Left cardiac atrium (tissue), 4 donors: ENCODE measurements at regions not wholly inside any gene's neighbourhood (a gene's known extent, or its start where the extent isn't known, plus 50 kb on each side); places are given as distances from the start of the nearest gene placed in this dataset.

ENCODE experiments used
- ATAC-seq, 2 donors: fragments of 200-7000 bp; cut with Tn5 transposase; one replicate each; pipeline ENCODE4 v1.9.1; 2020; ENCODE audit warnings: mild to moderate bottlenecking in 2 of 2, moderate library complexity in 2 of 2
- DNase-seq: peaks from one replicate; pipeline ENCODE4 v3.0.0-alpha.2; 2020
- intact Hi-C, 2 donors: fragments of 100-400 bp; cut with DNase I; formaldehyde crosslinking; loops; one replicate each; pipeline versions ENCODE4 v1.14.1 to v1.15.1; 2022 to 2023
- donor health status: DM: no; HTN: yes; CAD: no.
- donor health status: DM: no; HTN: yes; CAD: no; lungs with severe emphysema.
- donor health status: DM: yes; HTN: yes; CAD: no.
- donor health status: Dilated cardiomyopathy.

DNA sequence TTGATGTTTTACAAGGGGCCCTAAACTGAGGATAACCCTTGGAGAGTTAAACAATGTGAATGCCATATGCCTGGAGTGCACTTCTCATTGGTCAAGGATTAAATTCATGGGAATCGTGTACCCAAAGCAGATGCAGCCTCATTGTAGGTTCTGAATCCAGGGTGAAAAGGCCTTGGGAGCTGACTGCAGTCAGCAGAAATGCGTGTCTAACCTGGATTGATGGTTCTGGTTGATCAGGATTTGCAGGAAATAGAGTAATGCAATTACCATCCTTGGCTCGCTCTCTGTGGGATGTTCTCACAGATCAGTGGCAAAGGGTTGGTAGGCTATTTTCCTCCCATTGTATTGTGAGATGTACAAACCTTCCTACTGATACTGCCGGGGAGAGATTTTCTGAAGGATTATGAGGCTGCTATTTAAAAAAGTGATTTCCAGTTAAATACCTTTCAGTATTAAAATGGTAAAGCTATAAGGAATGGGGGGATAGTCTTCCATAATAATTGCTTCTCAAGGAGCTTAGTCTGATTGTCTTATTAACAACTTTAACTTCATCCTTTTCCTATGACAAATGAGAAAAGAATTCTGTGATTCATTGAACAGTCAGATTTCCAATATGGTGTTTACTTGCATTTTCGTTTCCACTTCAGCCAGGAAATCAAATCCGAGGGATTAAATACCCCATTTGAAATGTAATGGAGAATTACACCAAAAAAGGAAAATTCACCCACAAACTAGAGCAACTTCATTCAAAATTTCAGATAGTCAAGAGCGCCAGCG, 1028.1 kb upstream of the EEF2KMT start:
- intact Hi-C loops, result no loop called here
- DNase-seq (no peak), ATAC-seq (no peak)

- DNase-seq (no peak), ATAC-seq (no peak)
- intact Hi-C loops, result no loop called here
These were observed 1026.5 kb upstream of the EEF2KMT start for GRCh38 chr16:6124136-6124535.

DNA sequence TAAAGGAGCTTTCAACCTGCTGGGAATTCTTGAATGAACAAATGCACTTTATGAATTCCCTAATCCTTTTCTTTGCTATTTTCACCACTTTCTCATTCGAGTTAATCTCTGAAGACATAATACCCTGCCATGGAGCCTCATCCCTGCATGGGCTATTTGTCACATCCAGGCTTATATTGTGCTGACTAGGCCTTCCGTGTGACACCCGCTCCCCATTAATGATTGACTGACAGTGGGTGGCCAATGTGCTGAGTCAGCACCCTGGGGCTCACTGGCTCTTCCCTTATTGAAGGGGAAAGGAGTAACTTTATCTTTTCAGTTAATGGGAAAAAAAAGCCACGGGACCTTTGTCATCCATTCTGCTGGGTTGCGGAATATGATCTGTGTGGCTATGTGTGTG, 1024.8 kb upstream of the EEF2KMT start:
- intact Hi-C loops, result no loop called here
- no peak for ATAC-seq

GRCh38 chr16:6114691-6115090, 1017.1 kb upstream of the EEF2KMT start:
- ATAC-seq (no peak), DNase-seq (no peak)
- intact Hi-C loops, result no loop called here

More for the DNA sequence above, 1024.8 kb upstream of the EEF2KMT start:
- no peak for DNase-seq

- ATAC-seq (no peak), DNase-seq (no peak)
- intact Hi-C loops, result no loop called here
These were observed 1016.2 kb upstream of the EEF2KMT start for GRCh38 chr16:6113749-6114148.

GRCh38 chr16:6112700-6113099, 1015.1 kb upstream of the EEF2KMT start:
- DNase-seq (no peak), ATAC-seq (no peak)
- intact Hi-C loops, result no loop called here

DNA sequence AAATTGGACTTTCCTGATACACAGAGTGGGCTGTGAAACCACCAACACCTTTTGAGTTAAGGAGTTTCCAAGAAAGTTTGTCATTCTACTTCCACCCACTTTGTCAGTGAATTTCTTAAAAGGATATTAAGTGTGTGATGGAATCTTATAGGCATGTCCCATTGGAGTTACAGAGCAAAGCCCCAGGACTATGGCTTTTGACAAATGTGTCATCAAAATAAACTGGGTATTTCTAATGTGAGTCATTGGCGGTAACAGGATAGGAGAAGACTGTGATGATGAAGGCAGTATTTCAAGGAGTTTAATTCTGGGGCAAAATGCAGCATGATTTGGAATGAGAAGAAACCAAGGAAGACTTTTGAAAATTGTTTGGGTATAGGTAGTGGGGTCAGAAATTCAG, 1013.8 kb upstream of the EEF2KMT start:
- ATAC-seq, result no peak
- DNase-seq, result no peak
- intact Hi-C loops, result no loop called here

DNA sequence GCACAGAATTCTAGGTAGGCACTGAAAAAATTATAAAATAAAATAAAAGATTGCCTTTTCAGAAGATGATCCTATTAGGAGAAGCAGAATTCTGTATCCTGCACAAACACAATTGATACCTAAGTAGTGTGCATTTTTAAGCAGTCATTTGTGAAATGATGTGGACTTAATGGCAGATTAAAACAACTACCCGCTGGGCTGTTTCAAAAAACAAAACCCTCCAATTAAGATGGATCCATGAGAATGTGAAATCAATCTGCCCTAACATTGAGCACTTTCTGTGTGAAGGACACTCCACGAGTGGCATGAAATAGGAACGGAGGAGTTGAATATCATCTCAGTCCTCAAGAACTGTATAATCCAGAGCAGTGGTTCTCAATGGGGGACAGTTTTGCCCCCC, 1012.8 kb upstream of the EEF2KMT start:
- ATAC-seq, result no peak
- intact Hi-C loops, result no loop called here

DNA sequence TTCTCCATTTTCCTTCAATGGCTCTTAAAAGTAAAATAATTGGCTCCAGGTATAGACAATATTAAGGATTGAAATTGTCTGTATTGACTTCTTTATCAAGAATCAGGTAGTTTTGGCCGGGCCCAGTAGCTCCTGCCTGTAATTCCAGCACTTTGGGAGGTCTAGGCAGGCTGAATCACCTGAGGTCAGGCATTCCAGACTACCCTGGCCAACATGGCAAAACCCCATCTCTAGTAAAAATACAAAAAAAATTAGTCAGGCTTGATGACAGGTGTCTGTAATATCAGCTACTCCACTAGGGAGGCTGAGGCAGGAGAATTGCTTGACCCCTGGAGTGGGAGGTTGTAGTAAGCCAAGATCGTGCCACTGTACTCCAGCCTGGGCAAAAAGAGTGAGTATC, 1008.5 kb upstream of the EEF2KMT start:
- no peak for ATAC-seq
- no peak for DNase-seq
- intact Hi-C loops, result no loop called here

More for the DNA sequence above, 1012.8 kb upstream of the EEF2KMT start:
- DNase-seq, result no peak

DNA sequence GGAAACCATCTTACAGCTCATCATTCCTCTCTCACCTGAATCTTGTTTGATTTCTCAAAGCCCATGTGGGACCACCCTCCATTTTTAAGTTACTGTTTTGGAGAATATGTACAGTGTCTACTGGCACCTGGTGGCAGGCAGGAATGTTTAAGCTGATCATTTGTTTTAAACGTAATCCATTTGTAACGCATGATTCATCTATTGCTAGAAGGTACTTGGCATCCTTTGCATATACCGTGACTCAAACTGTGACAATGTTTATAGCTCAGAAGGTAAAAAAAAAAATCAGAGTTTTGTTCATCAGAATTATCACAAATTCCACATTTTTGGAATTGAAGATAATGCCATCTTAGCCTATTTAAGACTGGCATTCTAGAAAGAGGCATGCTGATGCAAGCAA, 1007.5 kb upstream of the EEF2KMT start:
- DNase-seq (no peak), ATAC-seq (no peak)
- intact Hi-C loops, result no loop called here

- DNase-seq (no peak), ATAC-seq (no peak)
- intact Hi-C loops, result no loop called here
These were observed 1006.8 kb upstream of the EEF2KMT start for GRCh38 chr16:6104428-6104827.

DNA sequence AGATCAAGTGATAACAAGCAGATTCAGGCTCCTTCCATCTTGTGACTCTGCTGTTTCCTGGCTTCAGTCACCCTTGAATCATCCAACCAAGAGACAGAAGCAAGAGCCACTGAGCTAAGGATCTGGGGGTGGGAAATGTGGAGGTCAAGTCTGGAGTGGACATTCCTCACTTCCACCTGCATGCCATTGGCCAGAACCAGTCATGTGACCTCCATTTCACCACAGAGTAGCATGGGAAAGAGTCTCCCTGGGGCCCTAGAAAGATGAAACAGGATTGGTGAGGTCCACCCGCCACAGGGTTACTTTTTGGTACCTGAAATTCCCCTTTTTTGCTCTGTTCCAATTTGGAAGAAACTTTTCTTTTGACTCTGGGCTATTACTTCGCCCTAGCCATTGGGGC, 1006.0 kb upstream of the EEF2KMT start:
- DNase-seq (no peak), ATAC-seq (no peak)
- intact Hi-C loops, result no loop called here

- intact Hi-C loops, result no loop called here
- no peak for DNase-seq
- ATAC-seq, result no peak
These were observed 1001.5 kb upstream of the EEF2KMT start for GRCh38 chr16:6099102-6099501.

DNA sequence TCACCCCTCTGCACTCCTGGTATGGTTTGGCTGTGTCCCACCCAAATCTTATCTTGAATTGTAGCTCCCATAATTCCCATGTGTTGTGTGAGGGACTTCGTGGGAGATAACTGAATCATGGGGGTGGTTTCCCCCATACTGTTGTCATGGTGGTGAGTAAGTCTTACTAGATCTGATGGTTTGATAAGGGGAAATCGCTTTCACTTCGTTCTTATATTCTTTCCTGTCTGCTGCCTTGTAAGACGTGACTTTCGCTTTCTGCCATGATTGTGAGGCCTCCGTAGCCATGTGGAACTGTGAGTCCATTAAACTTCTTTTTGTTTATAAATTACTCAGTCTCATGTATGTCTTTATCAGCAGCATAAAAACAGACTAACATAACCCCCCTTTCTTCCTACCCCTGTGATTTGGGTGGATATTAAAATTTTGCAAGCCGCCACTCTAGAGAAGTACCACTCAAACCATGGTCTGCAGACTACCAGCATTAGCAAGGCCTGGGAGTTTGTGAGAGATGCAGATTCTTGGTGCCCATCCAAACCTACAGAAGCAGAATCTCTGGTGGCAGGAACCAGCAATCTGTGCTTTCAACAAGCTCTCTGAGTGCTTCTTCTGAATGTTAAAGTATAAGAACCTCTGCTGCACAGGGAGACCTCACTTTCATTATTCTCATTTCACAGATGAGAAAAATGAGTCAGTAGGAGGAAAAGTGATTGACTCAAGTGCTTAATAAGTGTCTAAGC, 999.5 kb upstream of the EEF2KMT start:
- ATAC-seq, result no peak
- intact Hi-C loops, result no loop called here
- DNase-seq, result no peak

- DNase-seq, result no peak
- ATAC-seq, result no peak
- intact Hi-C loops, result no loop called here
These were observed 997.8 kb upstream of the EEF2KMT start for GRCh38 chr16:6095414-6095813.

GRCh38 chr16:6091021-6091420, 993.4 kb upstream of the EEF2KMT start:
- intact Hi-C loops, result no loop called here
- ATAC-seq (no peak), DNase-seq (no peak)

GRCh38 chr16:6081320-6081976, 983.9 kb upstream of the EEF2KMT start:
- DNase-seq, result no peak
- intact Hi-C loops, result no loop called here
- ATAC-seq, result no peak

DNA sequence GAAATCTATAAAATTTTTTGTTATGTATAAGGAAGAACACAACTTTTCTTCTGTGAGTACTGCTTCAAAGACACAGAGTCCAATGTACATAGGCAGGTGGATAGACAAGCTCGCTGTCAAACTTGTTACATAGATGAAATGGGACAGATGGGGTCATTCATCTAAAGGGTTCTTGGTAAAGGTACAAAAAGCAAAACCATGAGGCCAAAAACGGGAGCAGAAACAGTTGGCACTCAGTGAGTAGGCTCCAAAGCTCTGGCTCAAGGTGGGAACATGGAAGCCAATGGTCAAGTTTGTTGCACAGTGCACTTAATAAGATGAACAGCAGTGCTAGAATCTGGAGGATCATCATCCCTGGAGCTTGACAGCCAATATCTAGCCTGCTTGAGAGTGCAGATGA, 979.0 kb upstream of the EEF2KMT start:
- no peak for ATAC-seq
- DNase-seq, result no peak
- intact Hi-C loops, result no loop called here

DNA sequence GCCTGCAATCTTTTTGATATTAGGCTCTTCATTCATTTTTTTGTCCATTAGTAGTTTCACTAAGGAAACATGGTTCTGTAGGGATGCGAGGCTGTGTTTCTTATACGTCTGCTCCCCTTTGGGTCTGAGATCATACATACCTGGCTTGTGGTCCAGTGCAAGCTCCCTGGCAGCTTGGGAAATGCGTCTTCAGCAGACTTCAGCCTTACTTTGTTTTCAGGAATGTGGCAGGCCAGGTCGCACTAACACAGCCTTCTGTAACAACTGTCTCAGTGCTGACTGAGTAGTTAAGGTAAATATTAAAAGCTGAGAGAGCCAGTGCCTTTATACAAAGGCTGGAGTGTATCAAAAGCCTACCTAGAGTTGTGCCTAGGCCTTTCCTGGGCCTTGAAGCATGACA, 970.5 kb upstream of the EEF2KMT start:
- ATAC-seq (no peak), DNase-seq (no peak)
- intact Hi-C loops, result no loop called here

DNA sequence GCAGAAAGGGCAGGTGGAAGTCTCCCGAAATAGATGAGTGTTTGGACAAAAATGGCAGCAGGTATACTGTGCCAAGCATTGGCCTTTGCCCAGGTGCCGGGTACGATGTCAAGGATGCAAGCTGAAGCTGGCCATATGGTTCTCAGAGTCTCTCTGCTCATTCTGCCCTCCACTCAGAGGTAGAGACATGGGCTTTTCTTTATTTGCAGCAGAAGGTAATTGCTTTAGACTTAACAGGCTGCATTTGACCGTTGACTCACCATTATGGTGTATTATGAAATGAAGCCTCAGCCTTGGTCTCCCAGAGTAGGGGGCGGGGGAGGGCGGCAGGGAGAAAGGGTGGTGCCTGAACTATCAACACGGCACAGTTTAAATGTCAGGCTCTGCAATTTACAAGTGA, 969.1 kb upstream of the EEF2KMT start:
- intact Hi-C loops, result no loop called here
- no peak for ATAC-seq
- DNase-seq, result no peak

GRCh38 chr16:6063526-6063925, 965.9 kb upstream of the EEF2KMT start:
- intact Hi-C loops, result no loop called here
- ATAC-seq, result no peak

More at GRCh38 chr16:6063526-6063925, 965.9 kb upstream of the EEF2KMT start:
- no peak for DNase-seq
